Stimulated activated CD4-positive, alpha-beta T cell treated with anti-CD3 and anti-CD28 coated beads, Interleukin-2, amount 100 ng/mL, for 24 hours (primary cell): ENCODE measurements at regions not wholly inside any gene's neighbourhood (a gene's known extent, or its start where the extent isn't known, plus 50 kb on each side); places are given as distances from the start of the nearest gene placed in this dataset.

Source experiments
- DNase-seq, 2 donors: peaks; one replicate each; pipeline ENCODE4 v3.0.0-alpha.2; 2020

DNA sequence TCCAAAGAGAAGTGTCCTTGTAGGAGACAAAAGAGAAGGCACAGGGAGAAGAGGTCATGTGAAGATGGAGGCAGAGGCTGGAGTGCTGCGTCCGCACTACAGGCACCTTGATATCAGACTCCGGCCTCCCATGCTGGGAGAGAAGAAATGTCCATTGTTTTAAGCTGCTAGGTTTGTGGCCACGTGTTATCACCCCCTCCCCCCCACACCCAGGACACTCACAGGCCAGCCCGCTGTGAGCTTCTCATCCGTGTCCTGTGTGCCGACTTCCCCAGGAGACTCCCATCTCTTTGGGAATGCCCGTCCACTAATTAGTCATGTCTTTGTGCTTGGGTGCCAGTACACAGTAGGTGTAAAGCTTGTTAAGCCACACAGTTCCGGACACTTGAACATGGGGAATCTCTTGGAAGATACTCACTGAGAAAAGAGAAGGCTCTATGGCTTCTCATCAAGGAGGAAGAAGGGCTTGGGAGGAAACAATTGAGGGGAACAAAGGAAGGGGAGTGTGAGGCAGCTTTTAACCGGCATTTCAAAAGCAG, 1234.7 kb downstream of the TBC1D22A start:
- DNase-seq, result no peak

- no peak for DNase-seq
Observed at GRCh38 chr22:47996446-47996857, 1234.0 kb downstream of the TBC1D22A start.

DNA sequence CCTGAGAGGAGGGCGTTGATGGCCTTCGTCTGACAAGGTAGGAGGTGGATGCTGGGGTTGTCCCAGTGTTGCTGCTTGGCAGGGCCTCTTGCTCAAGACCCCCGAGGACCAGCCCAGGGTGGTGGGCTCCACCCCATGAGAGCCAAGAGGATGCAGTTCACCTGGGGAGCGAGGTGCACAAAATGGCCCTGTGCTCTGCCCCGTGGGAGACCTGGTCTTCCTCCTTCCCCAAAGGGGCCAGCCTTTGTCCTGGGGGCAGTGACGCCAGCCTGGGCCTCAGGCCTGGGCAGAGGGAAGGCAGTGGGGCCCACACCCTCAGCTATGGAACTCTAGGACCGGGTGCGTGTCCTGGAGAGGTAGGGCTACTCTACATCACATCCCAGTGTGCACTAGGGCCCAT, 1233.3 kb downstream of the TBC1D22A start:
- no peak for DNase-seq

DNA sequence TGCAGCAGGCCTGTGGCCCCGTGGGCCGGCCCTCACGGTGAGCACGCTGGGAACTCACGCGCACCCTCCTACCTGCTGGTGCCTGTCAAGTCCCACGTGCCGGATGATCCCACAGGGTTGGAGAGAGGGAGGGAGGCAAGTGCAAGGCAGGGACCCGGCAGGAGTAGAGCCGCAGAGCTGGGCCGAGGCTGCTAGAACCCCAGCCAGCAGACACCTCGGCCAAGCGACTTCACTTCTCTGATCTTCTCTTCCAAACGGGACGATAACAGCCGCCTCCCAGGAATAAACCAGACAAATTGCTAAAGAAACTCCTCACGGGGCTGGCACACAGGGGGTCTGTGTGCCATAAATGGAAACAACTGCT, 1232.8 kb downstream of the TBC1D22A start:
- no peak for DNase-seq

DNA sequence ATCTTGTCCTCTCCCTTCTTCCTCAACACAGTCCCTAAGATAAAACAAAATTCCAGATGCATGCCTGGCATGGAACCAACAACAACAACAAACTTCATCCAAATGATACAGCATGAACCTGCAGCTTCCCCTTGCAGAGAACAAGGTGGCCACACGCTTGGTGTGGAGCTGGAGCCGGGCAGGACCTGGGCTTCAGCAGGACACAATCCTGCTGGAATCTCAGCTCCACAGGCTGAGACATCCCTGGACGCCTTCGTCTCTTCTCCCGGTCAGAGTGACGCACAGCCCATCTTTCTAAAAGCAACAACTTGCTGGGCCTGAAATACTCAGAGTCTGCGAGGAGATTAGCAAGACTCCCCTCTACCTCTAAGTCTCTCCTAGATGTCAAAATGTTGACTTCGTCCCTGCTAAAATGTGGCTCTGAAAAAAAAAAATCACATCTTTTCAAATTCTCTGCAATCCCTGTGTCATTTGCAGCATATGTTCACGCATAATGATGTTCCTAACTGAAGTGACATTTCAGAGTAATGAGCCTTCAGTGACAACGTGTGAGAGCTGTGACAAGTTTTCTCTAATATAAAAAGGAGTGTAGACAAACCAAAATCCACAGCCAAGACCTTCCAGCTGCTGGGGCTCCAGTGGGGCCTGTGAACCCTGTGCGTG, 1232.3 kb downstream of the TBC1D22A start:
- no peak for DNase-seq

- no peak for DNase-seq
Observed at GRCh38 chr22:47994045-47994444, 1231.6 kb downstream of the TBC1D22A start.

- DNase-seq, result no peak
Observed at GRCh38 chr22:47990481-47990880, 1228.0 kb downstream of the TBC1D22A start.

DNA sequence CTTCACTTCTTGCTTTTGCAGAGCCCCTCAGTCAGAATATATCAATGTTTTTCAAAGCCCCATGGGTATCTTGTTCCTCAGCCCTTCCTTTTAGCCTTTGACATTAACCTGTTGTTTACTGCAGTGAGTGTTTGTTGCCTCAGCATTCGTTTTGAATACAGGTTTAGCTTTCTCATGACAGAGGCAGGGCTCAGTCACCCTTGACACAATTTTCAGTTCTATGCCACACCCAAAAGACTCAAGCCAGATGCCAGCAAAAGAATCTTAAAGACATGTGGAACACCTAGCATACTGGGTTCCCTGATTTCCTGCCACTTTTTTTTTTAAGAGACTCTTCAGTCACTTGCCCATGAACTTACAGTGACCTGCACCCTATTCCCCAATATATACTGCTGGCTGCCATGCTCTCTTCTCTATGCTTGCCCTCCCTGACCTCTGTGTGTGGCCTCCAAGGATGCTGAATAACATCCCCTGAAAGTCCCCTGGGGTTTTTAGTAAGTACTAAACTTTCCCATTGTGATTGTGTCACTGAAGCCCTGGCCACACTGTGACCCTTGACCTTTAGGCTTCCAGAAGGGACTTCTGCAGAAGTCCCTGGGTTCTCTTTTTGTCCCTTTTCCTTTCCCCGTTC, 1225.5 kb downstream of the TBC1D22A start:
- DNase-seq, result no peak

GRCh38 chr22:47976219-47976618, 1213.8 kb downstream of the TBC1D22A start:
- no peak for DNase-seq

- DNase-seq, result no peak
Observed at GRCh38 chr22:47967831-47968230, 1205.4 kb downstream of the TBC1D22A start.

- DNase-seq, result no peak
Observed at GRCh38 chr22:47966316-47966715, 1203.9 kb downstream of the TBC1D22A start.

DNA sequence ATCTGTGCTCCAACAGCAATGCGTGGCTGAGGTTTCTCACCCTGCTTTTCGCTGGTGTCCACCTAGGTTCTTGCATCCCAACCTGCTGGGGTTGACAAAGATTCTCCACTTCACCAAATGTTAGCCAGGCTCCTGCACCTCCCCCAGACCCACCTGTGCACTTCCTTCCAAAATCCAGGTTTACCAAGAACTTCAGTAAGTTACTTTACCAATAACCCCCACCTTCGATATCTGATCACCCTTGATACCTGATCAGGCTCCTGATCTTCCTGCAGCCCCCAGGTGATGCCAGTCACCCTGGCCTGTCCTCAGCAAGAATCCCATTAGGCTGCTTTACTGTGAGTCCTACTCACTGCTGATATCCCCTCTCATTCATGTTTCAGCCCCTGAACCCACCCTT, 1203.4 kb downstream of the TBC1D22A start:
- DNase-seq, result no peak

DNA sequence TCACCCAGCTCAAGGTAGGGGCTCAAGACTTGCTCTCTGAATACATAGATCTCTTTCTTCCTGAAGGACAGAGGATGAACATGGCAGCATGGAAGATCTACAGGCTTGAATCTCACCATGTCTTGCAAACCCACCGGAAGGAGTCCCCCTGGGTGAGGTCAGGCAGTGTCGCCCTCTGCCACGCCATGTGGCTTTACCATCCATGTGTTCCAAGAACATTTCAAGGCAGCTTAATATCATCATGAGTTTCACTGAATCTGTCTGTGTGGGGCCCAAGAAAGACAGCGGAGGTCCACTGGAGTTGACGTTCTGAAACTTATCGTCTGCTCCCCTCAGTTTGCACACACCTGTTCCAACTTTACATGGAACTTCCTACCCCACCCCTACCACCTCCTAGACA, 1202.6 kb downstream of the TBC1D22A start:
- no peak for DNase-seq

GRCh38 chr22:47963660-47964059, 1201.2 kb downstream of the TBC1D22A start:
- no peak for DNase-seq

- DNase-seq, result no peak
Observed at GRCh38 chr22:47957649-47958048, 1195.2 kb downstream of the TBC1D22A start.

DNA sequence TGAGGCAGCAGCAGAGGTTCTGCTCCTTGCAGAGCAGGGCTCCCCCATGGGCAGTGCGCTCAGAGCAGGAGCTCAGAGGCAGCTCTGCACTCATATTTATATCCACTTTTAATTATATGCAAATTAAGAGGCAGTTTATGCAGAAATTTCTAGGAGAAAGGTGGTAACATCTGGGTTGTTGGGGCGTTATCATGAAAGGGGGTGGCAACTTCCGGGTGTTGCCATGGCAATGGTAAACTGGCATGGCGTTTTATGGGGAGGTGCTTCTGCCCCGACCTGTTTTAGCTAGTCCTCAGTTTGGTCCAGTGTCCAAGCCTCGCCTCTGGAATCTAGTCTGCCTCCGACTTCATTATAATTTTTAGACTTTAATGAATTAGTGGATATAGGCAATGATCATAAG, 1191.7 kb downstream of the TBC1D22A start:
- DNase-seq, result no peak

- no peak for DNase-seq
Observed at GRCh38 chr22:47944941-47945340, 1182.5 kb downstream of the TBC1D22A start.

GRCh38 chr22:47943729-47944700, 1181.6 kb downstream of the TBC1D22A start:
- DNase-seq, result no peak

DNA sequence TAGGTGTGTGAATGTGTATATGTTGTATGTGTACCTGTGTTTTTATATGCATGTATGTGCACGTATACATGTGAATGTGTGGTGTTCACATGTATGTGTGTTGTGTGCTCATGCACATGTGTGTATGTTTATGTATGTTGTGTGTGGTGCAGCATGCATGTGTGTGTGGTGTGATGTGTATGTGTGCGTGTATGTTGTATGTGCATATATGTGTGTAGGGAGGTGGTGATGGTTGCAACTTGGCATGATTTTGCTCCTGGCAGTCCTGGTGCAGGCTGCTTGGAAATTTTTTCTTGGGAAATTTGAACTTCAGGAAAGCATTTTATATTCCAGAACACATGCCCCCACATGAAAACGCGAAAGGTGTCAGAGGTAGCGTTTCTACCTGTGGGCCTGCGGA, 1177.8 kb downstream of the TBC1D22A start:
- no peak for DNase-seq

- no peak for DNase-seq
Observed at GRCh38 chr22:47933891-47934290, 1171.4 kb downstream of the TBC1D22A start.

- no peak for DNase-seq
Observed at GRCh38 chr22:47933226-47933625, 1170.8 kb downstream of the TBC1D22A start.

GRCh38 chr22:47929646-47930185, 1167.3 kb downstream of the TBC1D22A start:
- no peak for DNase-seq

DNA sequence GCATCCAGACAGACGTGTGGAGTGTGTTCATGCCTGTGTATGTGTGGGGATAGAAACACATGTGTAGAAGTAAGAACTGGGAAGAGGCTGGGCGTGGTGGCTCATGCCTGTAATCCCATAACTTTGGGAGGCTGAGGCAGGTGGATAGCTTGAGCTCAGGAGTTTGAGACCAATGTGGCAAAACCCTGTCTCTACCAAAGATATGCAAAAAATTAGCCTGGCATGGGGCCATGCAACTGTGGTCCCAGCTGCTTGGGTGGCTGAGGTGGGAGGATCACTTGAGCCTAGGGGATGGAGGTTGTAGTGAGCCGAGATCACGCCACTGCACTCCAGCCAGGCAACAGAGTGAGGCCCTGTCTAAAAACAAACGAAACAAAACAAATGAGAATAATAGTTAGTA, 1166.6 kb downstream of the TBC1D22A start:
- DNase-seq, result no peak
